ENCODE measurements at regions not wholly inside any gene's neighbourhood (a gene's known extent, or its start where the extent isn't known, plus 50 kb on each side); places are given as distances from the start of the nearest gene placed in this dataset.

DNA sequence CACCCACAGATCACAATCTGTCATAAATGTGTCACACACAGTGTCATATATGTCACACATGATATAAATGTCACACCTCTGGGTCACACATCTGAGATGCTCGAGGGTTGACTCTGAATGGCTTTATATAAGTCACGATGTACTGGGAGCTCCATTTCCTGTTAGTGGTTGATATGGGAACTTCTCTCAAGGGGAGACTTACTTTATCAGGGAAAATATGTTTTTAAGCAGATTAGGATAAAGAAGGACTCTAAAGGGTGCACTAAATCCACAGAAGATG is 83.9 kb upstream of the MEF2A start:
- Histone ChIP-seq H3K27ac (no peak overlapping the region), H3K27me3 (no peaks in the 10 kb centered on the region), H3K4me1 (peaks cover 22% of the 10 kb centered on the region), H3K36me3 (no peaks in the 10 kb centered on the region), H3K4me3 (no peak overlapping the region), H3K9me3 (no peaks in the 10 kb centered on the region)
- TF ChIP-seq POLR2AphosphoS5 (IDR thresholded peaks at IDR 0.05; ENCODE audit: insufficient read depth in 1 of 2, low read depth in 1 of 2) = no peak
- TF ChIP-seq, protein P1, sequence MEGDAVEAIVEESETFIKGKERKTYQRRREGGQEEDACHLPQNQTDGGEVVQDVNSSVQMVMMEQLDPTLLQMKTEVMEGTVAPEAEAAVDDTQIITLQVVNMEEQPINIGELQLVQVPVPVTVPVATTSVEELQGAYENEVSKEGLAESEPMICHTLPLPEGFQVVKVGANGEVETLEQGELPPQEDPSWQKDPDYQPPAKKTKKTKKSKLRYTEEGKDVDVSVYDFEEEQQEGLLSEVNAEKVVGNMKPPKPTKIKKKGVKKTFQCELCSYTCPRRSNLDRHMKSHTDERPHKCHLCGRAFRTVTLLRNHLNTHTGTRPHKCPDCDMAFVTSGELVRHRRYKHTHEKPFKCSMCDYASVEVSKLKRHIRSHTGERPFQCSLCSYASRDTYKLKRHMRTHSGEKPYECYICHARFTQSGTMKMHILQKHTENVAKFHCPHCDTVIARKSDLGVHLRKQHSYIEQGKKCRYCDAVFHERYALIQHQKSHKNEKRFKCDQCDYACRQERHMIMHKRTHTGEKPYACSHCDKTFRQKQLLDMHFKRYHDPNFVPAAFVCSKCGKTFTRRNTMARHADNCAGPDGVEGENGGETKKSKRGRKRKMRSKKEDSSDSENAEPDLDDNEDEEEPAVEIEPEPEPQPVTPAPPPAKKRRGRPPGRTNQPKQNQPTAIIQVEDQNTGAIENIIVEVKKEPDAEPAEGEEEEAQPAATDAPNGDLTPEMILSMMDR (IDR thresholded peaks at IDR 0.05) = no peak
- TF ChIP-seq POLR2A (IDR thresholded peaks at IDR 0.05) = no peak
- intact Hi-C loops (cut with DNase I) = no loop called here
- DNase-seq (ENCODE audit: extremely low spot score in 2 of 2) = peak in 1 of 2 donors; percentile 7

DNA sequence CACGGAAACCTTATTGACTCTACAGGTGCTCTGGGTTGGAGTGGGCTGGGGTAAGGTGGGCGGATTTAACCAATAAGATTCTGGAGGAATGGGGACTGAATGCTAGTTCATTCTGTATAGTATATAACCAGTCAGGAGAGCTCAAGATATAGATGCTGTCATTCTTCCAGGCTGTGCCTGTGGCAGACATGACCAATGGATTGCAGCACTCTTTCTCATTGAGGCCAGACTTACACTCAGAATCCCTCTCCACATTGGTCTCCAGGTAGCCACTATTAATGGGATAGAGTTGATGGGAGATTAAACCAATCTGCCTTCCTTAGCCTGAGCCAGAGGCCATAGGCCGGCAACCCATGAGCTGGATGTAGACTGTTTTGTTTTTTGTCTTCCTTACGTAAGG is 82.8 kb upstream of the MEF2A start:
- peak; percentile 22 to 70 for DNase-seq (ENCODE audit: extremely low spot score in 2 of 2)
- H3K4me3 ChIP-seq = no peak overlapping the region
- H3K36me3 ChIP-seq = no peaks in the 10 kb centered on the region
- no peak overlapping the region for H3K27ac ChIP-seq
- no peaks in the 10 kb centered on the region for H3K9me3 ChIP-seq
- no peaks in the 10 kb centered on the region for H3K27me3 ChIP-seq
- peaks cover 17% of the 10 kb centered on the region for H3K4me1 ChIP-seq
- TF ChIP-seq, protein P1 (IDR thresholded peaks at IDR 0.05) = no peak
- TF ChIP-seq POLR2A (IDR thresholded peaks at IDR 0.05) (no peak), POLR2AphosphoS5 (IDR thresholded peaks at IDR 0.05; ENCODE audit: insufficient read depth in 1 of 2, low read depth in 1 of 2) (no peak)
- intact Hi-C loops (cut with DNase I) = no loop called here

DNA sequence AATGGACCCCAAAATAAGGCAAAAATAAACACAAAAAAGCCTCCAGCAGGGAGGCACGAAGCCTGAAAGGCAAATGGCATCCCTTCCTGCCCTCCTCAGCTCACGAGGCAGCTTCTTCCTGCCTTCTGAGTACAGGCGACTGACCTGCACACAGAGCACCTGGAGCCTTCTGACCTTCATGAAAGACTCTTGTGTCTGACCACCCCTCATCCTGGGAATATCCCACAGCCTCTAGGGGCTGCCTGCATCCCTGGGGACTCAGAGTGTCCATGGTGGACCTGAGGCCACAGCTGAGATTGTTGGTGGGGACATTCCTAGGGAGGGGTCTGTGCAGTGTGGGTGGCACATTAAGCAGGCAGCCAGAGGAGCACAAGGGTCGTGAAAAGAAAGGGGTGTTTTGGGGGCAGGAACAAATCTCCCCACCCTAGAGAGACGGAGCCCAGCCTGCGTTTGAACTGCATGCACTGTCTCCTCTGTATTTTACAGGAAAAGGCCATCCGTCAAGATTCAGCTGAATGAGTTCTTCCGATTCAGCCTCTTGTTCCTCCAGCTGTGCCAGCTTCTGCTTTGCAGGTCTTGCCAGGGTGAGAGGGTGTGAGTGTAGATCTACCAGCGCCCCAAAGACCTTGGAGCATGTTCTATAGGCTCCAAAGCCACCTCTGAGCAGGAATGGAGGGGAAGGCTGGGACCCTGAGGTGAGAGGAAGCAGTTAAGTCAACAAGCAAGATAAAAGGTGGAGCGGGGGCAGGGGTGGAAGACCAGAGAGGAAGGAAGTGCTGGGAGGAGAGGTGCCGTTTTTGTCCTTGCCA is 80.4 kb upstream of the MEF2A start:
- DNase-seq (ENCODE audit: extremely low spot score in 2 of 2) = peak; percentile 74 to 77
- Histone ChIP-seq H3K36me3 (no peaks in the 10 kb centered on the region), H3K4me1 (peaks cover 17% of the 10 kb centered on the region), H3K9me3 (no peaks in the 10 kb centered on the region), H3K4me3 (no peak overlapping the region), H3K27me3 (no peaks in the 10 kb centered on the region), H3K27ac (peak overlapping the region; percentile 67)
- intact Hi-C loops (cut with DNase I) = no loop called here
- TF ChIP-seq, protein P1 (IDR thresholded peaks at IDR 0.05) = no peak
- TF ChIP-seq POLR2A (IDR thresholded peaks at IDR 0.05) (no peak), POLR2AphosphoS5 (IDR thresholded peaks at IDR 0.05; ENCODE audit: insufficient read depth in 1 of 2, low read depth in 1 of 2) (no peak)

DNA sequence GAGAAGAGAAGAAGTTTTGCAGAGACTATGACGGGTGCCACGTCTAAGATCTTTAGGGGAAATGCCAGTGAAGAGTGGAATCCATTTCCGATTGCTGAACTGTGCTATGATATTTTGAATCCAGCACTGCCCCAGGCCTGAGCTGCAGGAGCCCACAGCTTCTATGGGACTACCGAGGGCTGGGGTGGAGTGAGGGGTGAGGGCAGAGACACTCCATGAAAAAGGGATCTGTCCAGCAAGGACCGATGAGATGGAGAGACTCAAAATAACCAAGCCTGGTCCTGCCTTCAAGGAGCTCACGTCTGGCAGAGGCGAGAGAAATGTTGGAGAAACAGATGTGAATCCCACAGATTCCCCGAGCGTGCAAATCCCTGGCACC is 79.8 kb upstream of the MEF2A start:
- DNase-seq (ENCODE audit: extremely low spot score in 2 of 2) = peak; percentile 40 to 83
- no peaks in the 10 kb centered on the region for H3K9me3 ChIP-seq
- peak overlapping the region; percentile 42 to 54 for H3K4me3 ChIP-seq
- no peaks in the 10 kb centered on the region for H3K36me3 ChIP-seq
- peaks cover 17% of the 10 kb centered on the region for H3K4me1 ChIP-seq
- peak overlapping the region; percentile 67 for H3K27ac ChIP-seq
- intact Hi-C loops (cut with DNase I) = no loop called here
- TF ChIP-seq POLR2AphosphoS5 (IDR thresholded peaks at IDR 0.05; ENCODE audit: insufficient read depth in 1 of 2, low read depth in 1 of 2) = no peak
- no peaks in the 10 kb centered on the region for H3K27me3 ChIP-seq

DNA sequence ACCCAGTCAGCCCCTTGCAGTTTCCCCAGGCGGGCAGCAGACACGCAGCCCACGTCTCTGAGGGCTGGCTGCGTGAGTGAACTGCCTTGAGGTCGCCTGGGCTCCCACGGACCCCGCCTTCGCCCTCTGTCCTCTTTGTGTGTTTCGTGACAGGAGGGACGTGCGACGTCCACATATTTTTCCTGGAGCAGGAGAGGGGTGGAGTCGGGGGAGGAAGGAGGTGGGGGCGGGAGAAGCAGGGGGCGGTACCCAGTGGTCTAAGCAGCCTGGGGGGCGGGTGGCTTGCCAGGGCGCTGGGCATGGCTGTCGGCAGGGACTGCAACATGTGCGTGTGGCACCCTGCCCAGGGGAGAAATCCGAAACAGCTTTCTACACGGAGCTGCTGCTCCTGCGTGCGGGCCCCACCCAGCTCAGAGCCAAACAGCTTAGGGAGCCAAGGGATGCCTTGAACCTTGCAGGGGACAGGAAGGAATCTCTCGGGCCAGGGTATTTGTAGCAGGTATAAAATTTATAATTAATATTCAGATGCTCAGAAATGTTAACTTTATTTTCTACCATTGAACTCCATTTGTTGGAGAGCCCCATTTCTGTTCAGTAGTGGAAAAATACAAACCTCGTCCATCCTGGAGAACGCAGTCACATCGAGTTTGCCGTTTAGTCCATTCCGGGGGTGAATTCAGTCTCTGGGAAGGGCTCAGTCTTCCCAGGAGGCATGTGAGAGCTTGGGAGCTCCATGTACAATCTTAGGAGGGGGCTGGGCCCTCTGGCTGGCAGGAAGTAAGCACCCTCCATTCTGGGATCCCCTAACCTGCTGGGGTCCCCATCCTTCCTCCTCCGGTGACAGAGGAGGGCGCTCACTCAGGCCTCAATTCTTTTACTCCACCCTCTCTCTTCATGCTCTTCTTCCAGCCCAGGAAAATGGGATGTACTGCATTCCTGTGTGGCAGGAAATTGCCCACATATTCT is 79.1 kb upstream of the MEF2A start:
- H3K36me3 ChIP-seq = no peaks in the 10 kb centered on the region
- intact Hi-C loops (cut with DNase I) = no loop called here
- H3K9me3 ChIP-seq = no peaks in the 10 kb centered on the region
- H3K27ac ChIP-seq = peak overlapping the region; percentile 67
- no peaks in the 10 kb centered on the region for H3K27me3 ChIP-seq
- peaks cover 17% of the 10 kb centered on the region for H3K4me1 ChIP-seq
- TF ChIP-seq POLR2A (IDR thresholded peaks at IDR 0.05) (no peak), POLR2AphosphoS5 (IDR thresholded peaks at IDR 0.05; ENCODE audit: insufficient read depth in 1 of 2, low read depth in 1 of 2) (no peak)
- TF ChIP-seq, protein P1 (IDR thresholded peaks at IDR 0.05) = no peak
- peak overlapping the region; percentile 42 to 54 for H3K4me3 ChIP-seq
- DNase-seq (ENCODE audit: extremely low spot score in 2 of 2) = peak; percentile 83 to 89
